Anterior cingulate cortex (tissue), 58 donors: ENCODE measurements at regions not wholly inside any gene's neighbourhood (a gene's known extent, or its start where the extent isn't known, plus 50 kb on each side); places are given as distances from the start of the nearest gene placed in this dataset.
"Not testable (repeated sequence)": the region's sequence is repeated elsewhere in the genome, so short reads cannot be mapped to it uniquely, and the experiment has no call there.

Experiments
- DNase-seq, 58 donors: peaks; one replicate each; lab custom pipeline; 2025; lab: John Stamatoyannopoulos, UW

- DNase-seq: no peak
Observed at GRCh38 chr7:54342458-54342857, 199.7 kb upstream of the VSTM2A start.

GRCh38 chr7:54343511-54343910 is 198.7 kb upstream of the VSTM2A start:
- no peak for DNase-seq

- no peak for DNase-seq
Observed at GRCh38 chr7:54345746-54346145, 196.4 kb upstream of the VSTM2A start.

GRCh38 chr7:54349229-54349628 is 192.9 kb upstream of the VSTM2A start:
- no peak for DNase-seq

GRCh38 chr7:54354436-54354835 is 187.7 kb upstream of the VSTM2A start:
- DNase-seq: no peak

GRCh38 chr7:54355842-54356241 is 186.3 kb upstream of the VSTM2A start:
- DNase-seq: no peak

- no peak for DNase-seq
Observed at GRCh38 chr7:54360075-54360840, 181.9 kb upstream of the VSTM2A start.

GRCh38 chr7:54390565-54390964 is 151.6 kb upstream of the VSTM2A start:
- no peak for DNase-seq

GRCh38 chr7:54392935-54393334 is 149.2 kb upstream of the VSTM2A start:
- DNase-seq: no peak

GRCh38 chr7:54394834-54395233 is 147.3 kb upstream of the VSTM2A start:
- DNase-seq: no peak

GRCh38 chr7:54397836-54398612 is 144.2 kb upstream of the VSTM2A start:
- DNase-seq: no peak

- DNase-seq: no peak
Observed at GRCh38 chr7:54398863-54399262, 143.3 kb upstream of the VSTM2A start.

GRCh38 chr7:54409917-54410316 is 132.3 kb upstream of the VSTM2A start:
- DNase-seq: no peak

GRCh38 chr7:54416678-54417077 is 125.5 kb upstream of the VSTM2A start:
- DNase-seq: no peak

- DNase-seq: no peak
Observed at GRCh38 chr7:54419209-54419608, 123.0 kb upstream of the VSTM2A start.

GRCh38 chr7:54426406-54426805 is 115.8 kb upstream of the VSTM2A start:
- no peak for DNase-seq

GRCh38 chr7:54429111-54429510 is 113.1 kb upstream of the VSTM2A start:
- no peak for DNase-seq

- no peak for DNase-seq
Observed at GRCh38 chr7:54439391-54439790, 102.8 kb upstream of the VSTM2A start.

GRCh38 chr7:54444046-54444686 is 98.0 kb upstream of the VSTM2A start:
- DNase-seq: not testable (repeated sequence)

- not testable (repeated sequence) for DNase-seq
Observed at GRCh38 chr7:54453168-54453567, 89.0 kb upstream of the VSTM2A start.

- DNase-seq: not testable (repeated sequence)
Observed at GRCh38 chr7:54454700-54455099, 87.5 kb upstream of the VSTM2A start.
